T47D (cell line): ENCODE measurements at regions not wholly inside any gene's neighbourhood (a gene's known extent, or its start where the extent isn't known, plus 50 kb on each side); places are given as distances from the start of the nearest gene placed in this dataset.

ENCODE experiments used
- DNase-seq, 2 experiments: peaks; one replicate each; pipeline versions ENCODE4 v3.0.0 to v3.0.0-alpha.2; 2011 to 2012; ENCODE audit warnings: low read depth in 1 of 2, low spot score in 1 of 2
- JUND ChIP-seq: IDR thresholded peaks from 2 replicates; pipeline ENCODE4 v1.6.1; 2012; ENCODE audit warnings: low read depth
- in situ Hi-C: cut with HindIII; loops from 2 replicates; pipeline ENCODE4 v1.10.0; 2016; ENCODE audit warnings: low sequenced_read_pairs, low pct_unique_long_range_greater_than_20kb

DNA sequence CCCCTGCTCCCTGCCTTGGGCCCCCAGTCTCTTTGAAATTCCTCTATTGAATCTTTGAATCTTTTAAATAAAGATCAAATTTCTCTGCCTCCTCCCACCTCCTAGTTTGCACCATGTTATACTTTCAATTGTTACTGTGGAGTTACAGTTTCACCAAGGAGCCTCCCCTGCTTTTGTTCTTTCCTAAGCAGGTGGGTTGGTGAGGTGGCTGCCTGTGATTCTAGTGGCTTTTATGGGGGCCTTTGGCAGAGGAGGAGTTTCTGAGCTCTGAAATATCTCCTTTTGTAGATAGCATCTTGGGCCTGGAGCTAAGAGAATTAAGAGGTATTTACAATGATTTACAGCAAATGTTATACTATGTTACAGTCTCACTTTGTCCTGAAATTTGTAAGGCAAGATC lies 133.8 kb upstream of the STX18 start:
- in situ Hi-C loops = no loop called here
- no peak for DNase-seq
- TF ChIP-seq JUND = no peak

- DNase-seq = no peak
- in situ Hi-C loops = no loop called here
- TF ChIP-seq JUND = no peak
These were observed 133.3 kb upstream of the STX18 start for GRCh38 chr4:4675051-4675581.

DNA sequence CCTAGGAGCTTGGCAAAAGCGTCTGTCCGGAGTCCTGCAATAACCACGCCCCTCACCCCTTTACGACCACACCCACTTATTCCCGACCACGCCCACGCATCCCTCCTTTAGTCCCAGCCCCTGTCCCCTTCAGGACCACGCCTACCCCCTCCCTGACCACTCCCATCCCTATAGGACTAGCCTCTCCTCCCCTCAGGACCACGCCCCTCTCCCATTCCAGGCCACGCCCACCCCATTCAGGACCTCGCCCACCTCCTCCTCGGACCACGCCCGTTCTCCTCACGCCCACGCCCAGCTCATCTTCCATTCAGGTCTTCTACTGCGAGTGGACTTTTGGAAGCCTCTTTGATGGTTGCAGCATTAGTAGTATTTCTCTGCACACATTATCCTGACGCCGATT lies 131.2 kb upstream of the STX18 start:
- no peak for TF ChIP-seq JUND
- in situ Hi-C loops = no loop called here
- peak; percentile 77 to 98 for DNase-seq

GRCh38 chr4:4672402-4672801 lies 130.6 kb upstream of the STX18 start:
- DNase-seq = no peak
- TF ChIP-seq JUND = no peak
- in situ Hi-C loops = no loop called here

DNA sequence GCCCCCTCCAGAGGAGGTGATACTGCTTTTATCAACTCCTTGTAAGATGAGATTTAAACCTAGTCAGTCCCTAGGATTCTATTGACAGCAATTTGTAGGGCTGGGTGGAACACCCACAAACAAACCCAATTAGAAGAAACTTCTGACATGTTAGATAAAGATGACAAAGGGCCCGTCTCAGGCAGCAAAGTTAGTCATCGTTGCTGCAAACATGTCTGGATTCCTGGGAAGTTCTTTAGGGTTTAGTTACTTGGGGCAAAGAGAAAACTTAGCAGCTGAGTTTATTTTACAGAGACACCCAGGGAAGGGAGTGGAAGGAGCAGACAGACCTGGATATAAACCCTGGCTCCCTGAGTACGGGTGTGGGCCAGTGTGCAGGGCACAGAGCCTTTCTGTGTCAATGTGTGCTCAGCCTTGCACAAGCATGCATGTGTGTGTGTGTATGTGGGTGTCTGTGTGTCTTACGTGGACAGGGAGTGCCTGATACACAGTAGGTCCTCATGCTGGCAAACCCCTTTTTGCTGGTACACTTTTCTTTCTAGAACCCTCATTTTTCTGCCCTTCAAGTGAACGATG lies 130.0 kb upstream of the STX18 start:
- in situ Hi-C loops = no loop called here
- DNase-seq = no peak
- TF ChIP-seq JUND = no peak

- DNase-seq = no peak
- no peak for TF ChIP-seq JUND
- in situ Hi-C loops = no loop called here
These were observed 129.0 kb upstream of the STX18 start for GRCh38 chr4:4670869-4671268.

- no peak for TF ChIP-seq JUND
- in situ Hi-C loops = no loop called here
- DNase-seq = no peak
These were observed 126.7 kb upstream of the STX18 start for GRCh38 chr4:4668355-4669210.

DNA sequence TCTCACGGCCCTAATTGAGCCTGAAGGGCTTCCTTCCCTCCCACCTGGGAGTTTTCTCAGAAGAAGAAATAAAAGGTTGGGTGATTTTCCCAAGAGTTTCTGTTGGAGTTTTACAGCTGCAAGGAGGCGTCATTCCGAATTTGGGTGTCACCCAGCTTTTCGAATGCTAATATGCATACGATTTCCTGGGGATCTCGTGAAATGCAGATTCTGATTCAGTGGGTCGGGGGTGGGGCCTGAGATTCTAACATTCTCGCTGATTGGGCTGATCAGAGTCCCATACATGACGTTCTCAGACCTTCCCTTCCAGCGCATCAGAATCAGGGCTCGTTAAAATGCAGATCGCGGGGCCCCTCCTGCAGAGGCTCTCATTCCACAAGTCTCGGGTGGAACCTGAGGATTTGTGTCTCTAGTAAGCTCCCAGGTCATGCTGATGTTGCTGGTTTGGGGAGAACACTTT lies 125.8 kb upstream of the STX18 start:
- in situ Hi-C loops = no loop called here
- no peak for DNase-seq
- TF ChIP-seq JUND = no peak

DNA sequence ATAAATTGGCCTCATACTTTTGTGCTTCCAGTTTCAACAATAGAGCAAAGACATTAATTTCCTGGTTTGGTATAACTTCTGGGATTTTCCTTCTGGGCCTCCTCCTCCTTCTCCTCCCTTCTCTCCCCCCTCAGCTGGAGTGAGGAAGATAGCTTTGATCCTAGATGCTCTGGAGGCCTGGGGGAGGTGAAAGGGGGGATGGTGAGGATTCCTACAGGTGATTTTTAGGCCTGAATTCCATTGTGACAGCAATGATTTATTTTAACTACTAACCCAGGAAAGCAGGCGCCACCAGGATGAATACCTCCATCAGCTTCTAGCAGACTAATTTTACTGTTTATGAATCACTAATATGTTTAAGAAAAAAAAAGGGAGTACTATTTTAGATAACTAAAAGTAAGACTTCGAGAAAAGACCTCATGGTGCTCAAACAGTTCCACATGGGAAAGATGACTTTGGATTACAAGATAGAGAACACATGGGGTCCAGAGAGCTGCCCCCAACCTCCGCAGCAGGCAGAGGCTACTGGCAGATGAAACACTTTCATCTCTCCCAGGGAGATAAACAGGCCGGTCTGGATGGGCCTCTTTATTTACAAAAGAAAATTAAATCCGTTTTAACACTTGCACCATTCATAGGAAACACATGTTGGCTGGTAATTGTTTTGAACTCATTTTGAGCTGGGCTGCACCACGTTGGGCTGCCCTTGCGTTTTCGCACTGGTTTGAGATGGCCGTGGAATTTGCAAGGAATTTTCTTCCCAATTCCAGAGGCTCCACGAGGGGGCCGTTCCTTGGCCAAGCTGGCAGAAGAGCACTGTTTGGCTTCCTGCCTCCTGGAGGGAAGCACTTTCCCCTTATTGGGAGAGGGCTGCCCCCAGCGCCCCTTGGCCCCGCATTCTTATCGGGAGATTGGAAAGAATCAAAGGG lies 125.1 kb upstream of the STX18 start:
- in situ Hi-C loops = no loop called here
- no peak for TF ChIP-seq JUND
- no peak for DNase-seq

GRCh38 chr4:4666187-4666586 lies 124.3 kb upstream of the STX18 start:
- in situ Hi-C loops = no loop called here
- no peak for DNase-seq
- TF ChIP-seq JUND = no peak

DNA sequence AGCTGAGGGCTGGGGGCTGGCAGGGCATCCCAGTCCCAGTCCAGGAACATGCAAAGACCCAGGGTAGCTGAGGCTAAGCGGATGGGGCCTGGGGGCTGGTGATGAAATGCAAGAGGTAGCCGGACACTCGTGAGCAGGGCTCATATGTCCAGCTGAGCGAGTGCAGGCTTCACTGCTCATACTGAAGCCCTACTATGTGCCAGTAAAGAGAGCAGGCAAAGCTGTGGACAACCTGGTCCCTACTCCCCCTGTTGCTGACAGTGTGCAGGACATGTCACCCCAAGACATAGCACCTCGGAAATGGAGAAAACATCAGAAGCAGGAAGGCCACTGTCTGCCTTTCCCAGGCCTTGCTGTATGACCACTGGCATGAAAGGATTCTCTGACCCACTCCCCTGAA lies 122.4 kb upstream of the STX18 start:
- TF ChIP-seq JUND = no peak
- no peak for DNase-seq
- in situ Hi-C loops = no loop called here

DNA sequence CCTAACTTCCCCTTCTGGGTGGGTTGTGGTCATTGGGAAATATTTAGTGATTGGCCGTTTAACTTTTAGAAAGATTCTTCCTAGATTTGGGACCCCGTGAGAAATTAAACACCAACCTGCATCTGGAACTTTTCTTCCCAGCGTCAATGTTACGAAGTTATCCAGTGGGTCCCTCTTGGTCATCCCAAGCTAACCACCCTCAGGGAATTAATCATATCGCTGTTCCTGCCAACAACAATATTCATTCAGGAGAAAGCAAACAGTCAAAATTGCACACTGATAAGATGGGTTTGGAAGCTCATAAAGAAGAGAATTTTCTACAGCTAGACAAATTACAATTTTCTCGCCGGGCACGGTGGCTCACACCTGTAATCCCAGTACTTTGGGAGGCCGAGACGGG lies 121.2 kb upstream of the STX18 start:
- DNase-seq = no peak
- TF ChIP-seq JUND = no peak
- in situ Hi-C loops = no loop called here
